ENCODE measurements at regions not wholly inside any gene's neighbourhood (a gene's known extent, or its start where the extent isn't known, plus 50 kb on each side); places are given as distances from the start of the nearest gene placed in this dataset.
"Not testable (repeated sequence)": the region's sequence is repeated elsewhere in the genome, so short reads cannot be mapped to it uniquely, and the experiment has no call there.

DNA sequence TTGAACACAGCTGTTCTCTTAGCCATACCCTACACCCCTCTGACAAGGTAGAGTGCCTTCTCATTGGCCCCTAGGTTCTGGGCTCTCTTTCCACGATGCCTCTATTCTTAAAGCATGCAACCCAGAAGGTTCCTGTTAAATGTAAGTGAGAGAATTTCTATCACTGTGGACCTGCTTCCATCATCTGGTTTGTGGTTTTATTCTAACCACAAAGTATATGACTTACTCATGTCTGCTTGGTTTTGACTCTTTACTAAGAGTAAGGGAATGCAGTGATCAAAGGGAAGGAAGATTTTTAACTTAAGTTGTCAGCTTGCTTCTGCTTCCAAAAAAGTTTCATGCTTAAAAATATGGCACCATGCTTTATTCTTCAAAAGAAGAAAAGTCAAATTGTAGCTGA, 80.2 kb downstream of the ANKEF1 start:
- H3K36me3 Mint-ChIP-seq (ENCODE audit: low read depth), result no peaks in the 10 kb centered on the region
- ATAC-seq (ENCODE audit: poor library complexity) (no peak), DNase-seq (no peak)
- peaks cover 7% of the 10 kb centered on the region for H3K4me1 Mint-ChIP-seq (ENCODE audit: low read depth)
- ChIA-PET POLR2A (no interaction called here), CTCF (interaction anchor here (0.9 to 1.1 kb wide), 2 partner anchors 11 to 137 kb away, joined by 3 read pairs; no protein-coding TSS in a partner anchor)
- Histone ChIP-seq H3K9me3 (ENCODE audit: control insufficient read depth in 1 of 2, insufficient read depth in 1 of 2, low read length in 2 of 2) (no peaks in the 10 kb centered on the region), H3K4me3 (ENCODE audit: low read length) (no peak overlapping the region), H3K36me3 (ENCODE audit: insufficient read depth, low read length) (no peaks in the 10 kb centered on the region), H3K27ac (ENCODE audit: low read depth in 1 of 2, low read length in 2 of 2) (no peak overlapping the region), H3K27me3 (ENCODE audit: control insufficient read depth in 1 of 2, insufficient read depth in 2 of 2, low read length in 2 of 2) (no peaks in the 10 kb centered on the region), H3K4me1 (ENCODE audit: insufficient read depth, low read length) (no peaks in the 10 kb centered on the region)
- peaks cover 1% of the 10 kb centered on the region for H3K27me3 Mint-ChIP-seq
- H3K4me3 Mint-ChIP-seq, result no peak overlapping the region
- H3K9me3 Mint-ChIP-seq, result no peaks in the 10 kb centered on the region
- no peak for TF ChIP-seq CTCF (IDR thresholded peaks at IDR 0.05)
- H3K27ac Mint-ChIP-seq, result no peak overlapping the region
- intact Hi-C loops (cut with DNase I, micrococcal nuclease), result no loop called here

DNA sequence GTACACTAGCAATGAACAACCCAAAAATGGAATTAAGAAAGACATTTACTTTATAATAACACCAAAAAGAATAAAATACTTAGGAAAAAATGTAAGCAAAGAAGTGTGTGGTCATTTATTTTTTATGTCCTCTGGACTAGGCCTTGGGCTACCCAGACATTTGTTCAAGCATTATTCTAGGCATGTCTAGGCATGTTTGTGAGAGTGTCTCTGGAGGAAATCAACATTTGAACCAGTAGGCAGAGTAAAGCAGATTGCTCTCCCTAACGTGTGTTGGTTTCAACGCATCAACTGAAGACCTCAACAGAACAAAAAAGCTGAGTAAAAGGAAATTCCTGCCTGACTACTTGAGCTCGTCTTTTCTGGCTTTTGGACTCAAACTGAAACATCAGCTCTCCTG, 84.5 kb downstream of the ANKEF1 start:
- DNase-seq, result no peak
- intact Hi-C loops (cut with DNase I, micrococcal nuclease), result no loop called here
- Histone ChIP-seq H3K36me3 (ENCODE audit: insufficient read depth, low read length) (no peaks in the 10 kb centered on the region), H3K27ac (ENCODE audit: low read depth in 1 of 2, low read length in 2 of 2) (no peak overlapping the region), H3K9me3 (ENCODE audit: control insufficient read depth in 1 of 2, insufficient read depth in 1 of 2, low read length in 2 of 2) (peaks cover under 1 to 7% of the 10 kb centered on the region in 2 experiments), H3K4me3 (ENCODE audit: low read length) (no peak overlapping the region), H3K27me3 (ENCODE audit: control insufficient read depth in 1 of 2, insufficient read depth in 2 of 2, low read length in 2 of 2) (no peaks in the 10 kb centered on the region), H3K4me1 (ENCODE audit: insufficient read depth, low read length) (no peaks in the 10 kb centered on the region)
- Mint-ChIP-seq H3K4me3 (no peak overlapping the region), H3K27ac (no peak overlapping the region), H3K9me3 (peaks cover 10% of the 10 kb centered on the region), H3K27me3 (peaks cover 19% of the 10 kb centered on the region), H3K4me1 (ENCODE audit: low read depth) (peaks cover 7% of the 10 kb centered on the region), H3K36me3 (ENCODE audit: low read depth) (no peaks in the 10 kb centered on the region)
- POLR2A ChIA-PET, result no interaction called here
- TF ChIP-seq CTCF (IDR thresholded peaks at IDR 0.05), result no peak
- CTCF ChIA-PET, result no interaction called here
- no peak for ATAC-seq (ENCODE audit: poor library complexity)

GRCh38 chr20:10124883-10125282, 90.1 kb downstream of the ANKEF1 start:
- H3K4me1 ChIP-seq (ENCODE audit: insufficient read depth, low read length); H3K36me3 ChIP-seq (ENCODE audit: insufficient read depth, low read length); DNase-seq; H3K9me3 Mint-ChIP-seq; intact Hi-C loops (cut with DNase I, micrococcal nuclease); H3K27ac ChIP-seq (ENCODE audit: low read depth in 1 of 2, low read length in 2 of 2); POLR2A ChIA-PET; CTCF ChIA-PET; ATAC-seq (ENCODE audit: poor library complexity); H3K27me3 ChIP-seq (ENCODE audit: control insufficient read depth in 1 of 2, insufficient read depth in 2 of 2, low read length in 2 of 2); H3K36me3 Mint-ChIP-seq (ENCODE audit: low read depth); H3K4me1 Mint-ChIP-seq (ENCODE audit: low read depth); H3K4me3 ChIP-seq (ENCODE audit: low read length); H3K27ac Mint-ChIP-seq; H3K4me3 Mint-ChIP-seq: not testable (repeated sequence)
- H3K27me3 Mint-ChIP-seq, result peaks cover 24% of the 10 kb centered on the region
- H3K9me3 ChIP-seq (ENCODE audit: control insufficient read depth in 1 of 2, insufficient read depth in 1 of 2, low read length in 2 of 2), result peaks cover 10 to 14% of the 10 kb centered on the region in 2 experiments

- H3K4me3 ChIP-seq (ENCODE audit: low read length), result no peak overlapping the region
- Mint-ChIP-seq H3K4me1 (ENCODE audit: low read depth) (no peaks in the 10 kb centered on the region), H3K36me3 (ENCODE audit: low read depth) (no peaks in the 10 kb centered on the region), H3K27me3 (peaks cover 15% of the 10 kb centered on the region), H3K9me3 (peaks cover 10% of the 10 kb centered on the region), H3K4me3 (no peak overlapping the region), H3K27ac (no peak overlapping the region)
- ChIA-PET CTCF (no interaction called here), POLR2A (no interaction called here)
- H3K36me3 ChIP-seq (ENCODE audit: insufficient read depth, low read length), result no peaks in the 10 kb centered on the region
- H3K4me1 ChIP-seq (ENCODE audit: insufficient read depth, low read length), result no peaks in the 10 kb centered on the region
- intact Hi-C loops (cut with DNase I, micrococcal nuclease), result no loop called here
- H3K9me3 ChIP-seq (ENCODE audit: control insufficient read depth in 1 of 2, insufficient read depth in 1 of 2, low read length in 2 of 2), result peaks cover 10 to 14% of the 10 kb centered on the region in 2 experiments
- no peak for TF ChIP-seq CTCF (IDR thresholded peaks at IDR 0.05)
- H3K27ac ChIP-seq (ENCODE audit: low read depth in 1 of 2, low read length in 2 of 2), result no peak overlapping the region
- ATAC-seq (ENCODE audit: poor library complexity) (no peak), DNase-seq (no peak)
- no peaks in the 10 kb centered on the region for H3K27me3 ChIP-seq (ENCODE audit: control insufficient read depth in 1 of 2, insufficient read depth in 2 of 2, low read length in 2 of 2)
These were observed 91.0 kb downstream of the ANKEF1 start for GRCh38 chr20:10125757-10126156.
